ENCODE measurements at regions not wholly inside any gene's neighbourhood (a gene's known extent, or its start where the extent isn't known, plus 50 kb on each side); places are given as distances from the start of the nearest gene placed in this dataset.

- WGBS, 2 donors, result 58 to 69% methylated on average over 5 of the region's 5 CpGs
These were observed 76.0 kb upstream of the TOX2 start for GRCh38 chr20:43838703-43839060.

DNA sequence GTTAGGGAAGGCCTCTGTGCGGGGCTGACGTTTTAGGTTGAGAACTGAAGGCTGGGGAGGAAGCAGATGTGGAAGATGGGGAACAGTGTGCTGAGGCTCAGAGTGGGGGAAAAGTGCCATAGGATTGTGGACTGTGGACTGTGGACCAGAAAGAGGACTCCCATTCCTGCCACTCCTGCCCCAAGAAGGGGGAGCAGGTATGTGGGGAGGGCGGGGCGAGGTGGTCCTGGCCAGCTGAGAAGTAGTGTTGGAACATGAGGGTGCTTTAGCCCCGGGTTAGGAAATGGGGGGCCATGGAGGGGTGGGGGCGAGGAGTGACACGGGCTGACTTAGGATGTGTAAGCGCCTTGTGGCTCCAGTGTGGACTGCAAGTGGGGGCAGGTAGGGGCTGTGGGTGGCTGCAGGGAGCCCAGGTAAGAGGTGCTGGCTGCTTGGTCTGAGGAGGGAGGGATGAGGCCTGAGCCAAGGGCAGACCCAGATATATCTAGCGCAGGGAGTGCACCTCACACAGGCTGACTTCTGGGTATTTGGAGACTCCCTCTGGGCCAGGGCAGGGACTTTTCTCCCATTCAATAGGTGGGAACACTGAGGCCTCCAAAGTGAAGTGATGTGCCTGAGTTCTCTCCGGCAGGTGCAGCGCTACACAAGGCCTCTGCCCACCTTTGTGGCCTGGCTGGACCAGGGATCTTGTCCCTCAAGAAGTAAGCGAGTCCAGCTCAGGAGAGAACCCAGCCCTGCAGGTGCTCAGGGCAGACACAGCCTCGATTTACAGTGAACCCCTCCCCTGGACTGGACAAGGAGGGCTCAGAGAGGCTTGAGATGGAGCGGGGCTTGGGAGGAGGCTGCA is 76.6 kb upstream of the TOX2 start:
- WGBS, 2 donors, result 83 to 87% methylated on average over 14 of the region's 14 CpGs
- no peaks in the 10 kb centered on the region for H3K4me1 ChIP-seq (ENCODE audit: control insufficient read depth in 2 of 2, insufficient read depth in 2 of 2, low read length in 1 of 2)
- H3K4me3 ChIP-seq (ENCODE audit: low read depth in 1 of 2, low read length in 2 of 2), result no peak overlapping the region
- H3K36me3 ChIP-seq (ENCODE audit: control insufficient read depth in 2 of 2, insufficient read depth in 2 of 2, low read length in 1 of 2), result no peaks in the 10 kb centered on the region
- H3K27me3 ChIP-seq (ENCODE audit: control insufficient read depth in 1 of 2, insufficient read depth in 2 of 2, low read length in 2 of 2), result no peaks in the 10 kb centered on the region
- no peaks in the 10 kb centered on the region for H3K9me3 ChIP-seq (ENCODE audit: control insufficient read depth in 2 of 2, insufficient read depth in 1 of 2, low read depth in 1 of 2, low read length in 1 of 2)
- no peak overlapping the region for H3K27ac ChIP-seq (ENCODE audit: low read depth in 2 of 2, low read length in 1 of 2)

More at GRCh38 chr20:43838703-43839060, 76.0 kb upstream of the TOX2 start:
- Histone ChIP-seq H3K9me3 (ENCODE audit: control insufficient read depth in 2 of 2, insufficient read depth in 1 of 2, low read depth in 1 of 2, low read length in 1 of 2) (no peaks in the 10 kb centered on the region), H3K27me3 (ENCODE audit: control insufficient read depth in 1 of 2, insufficient read depth in 2 of 2, low read length in 2 of 2) (no peaks in the 10 kb centered on the region), H3K4me1 (ENCODE audit: control insufficient read depth in 2 of 2, insufficient read depth in 2 of 2, low read length in 1 of 2) (no peaks in the 10 kb centered on the region), H3K4me3 (ENCODE audit: low read depth in 1 of 2, low read length in 2 of 2) (no peak overlapping the region), H3K27ac (ENCODE audit: low read depth in 2 of 2, low read length in 1 of 2) (no peak overlapping the region), H3K36me3 (ENCODE audit: control insufficient read depth in 2 of 2, insufficient read depth in 2 of 2, low read length in 1 of 2) (no peaks in the 10 kb centered on the region)

- 85 to 89% methylated on average over 6 of the region's 6 CpGs for WGBS, 2 donors
- H3K4me3 ChIP-seq (ENCODE audit: low read depth in 1 of 2, low read length in 2 of 2), result no peak overlapping the region
- H3K9me3 ChIP-seq (ENCODE audit: control insufficient read depth in 2 of 2, insufficient read depth in 1 of 2, low read depth in 1 of 2, low read length in 1 of 2), result no peaks in the 10 kb centered on the region
- no peak overlapping the region for H3K27ac ChIP-seq (ENCODE audit: low read depth in 2 of 2, low read length in 1 of 2)
- H3K4me1 ChIP-seq (ENCODE audit: control insufficient read depth in 2 of 2, insufficient read depth in 2 of 2, low read length in 1 of 2), result no peaks in the 10 kb centered on the region
- H3K27me3 ChIP-seq (ENCODE audit: control insufficient read depth in 1 of 2, insufficient read depth in 2 of 2, low read length in 2 of 2), result no peaks in the 10 kb centered on the region
- no peaks in the 10 kb centered on the region for H3K36me3 ChIP-seq (ENCODE audit: control insufficient read depth in 2 of 2, insufficient read depth in 2 of 2, low read length in 1 of 2)
These were observed 77.9 kb upstream of the TOX2 start for GRCh38 chr20:43836790-43837189.

GRCh38 chr20:43835944-43836508 is 78.6 kb upstream of the TOX2 start:
- no peaks in the 10 kb centered on the region for H3K36me3 ChIP-seq (ENCODE audit: control insufficient read depth in 2 of 2, insufficient read depth in 2 of 2, low read length in 1 of 2)

DNA sequence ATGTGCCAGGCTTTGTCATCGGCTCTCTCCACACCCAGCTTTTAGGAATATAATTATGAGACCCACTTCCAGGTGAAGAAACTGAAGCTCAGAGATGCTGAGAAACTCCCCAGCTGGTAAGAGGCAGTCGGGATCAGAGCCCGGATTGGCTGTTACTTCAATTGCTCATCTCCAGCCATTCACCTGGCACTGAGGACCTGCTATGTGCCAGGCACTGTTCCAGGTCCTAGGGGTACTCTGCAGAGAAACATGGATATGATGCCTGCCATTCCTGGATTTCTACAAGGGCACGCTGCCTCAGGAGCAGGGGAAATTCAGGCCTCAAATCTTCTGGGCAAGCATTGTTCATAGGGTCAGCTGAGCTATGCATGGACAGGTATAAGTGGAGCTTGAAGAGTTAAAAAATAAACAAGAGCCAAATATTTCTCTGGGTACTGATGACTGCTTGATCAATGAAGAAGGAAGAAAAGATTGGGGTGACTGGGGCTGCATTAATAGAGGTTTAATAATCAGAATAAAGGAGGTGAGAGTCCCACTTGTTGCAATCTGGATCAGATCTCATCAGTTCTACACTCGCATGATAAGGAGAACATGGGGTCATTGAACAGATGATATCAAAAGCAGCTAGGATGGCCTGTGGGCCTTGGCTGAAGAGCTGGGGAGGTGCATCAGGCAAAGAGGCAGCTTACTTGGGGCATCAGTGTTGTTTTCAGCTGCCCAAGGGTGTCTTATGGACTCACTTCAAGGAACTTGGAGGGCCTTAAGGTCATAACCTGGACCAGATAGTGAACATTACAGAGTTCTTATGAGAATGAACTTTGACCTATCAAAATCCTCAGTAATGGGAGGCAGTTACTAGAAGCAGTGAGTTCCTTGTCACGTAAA is 80.9 kb upstream of the TOX2 start:
- H3K9me3 ChIP-seq (ENCODE audit: control insufficient read depth in 2 of 2, insufficient read depth in 1 of 2, low read depth in 1 of 2, low read length in 1 of 2), result peaks cover 2 to 3% of the 10 kb centered on the region in 2 donors
- H3K36me3 ChIP-seq (ENCODE audit: control insufficient read depth in 2 of 2, insufficient read depth in 2 of 2, low read length in 1 of 2), result no peaks in the 10 kb centered on the region
- 80 to 87% methylated on average over 6 of the region's 6 CpGs for WGBS, 2 donors
- no peak overlapping the region for H3K4me3 ChIP-seq (ENCODE audit: low read depth in 1 of 2, low read length in 2 of 2)
- no peaks in the 10 kb centered on the region for H3K4me1 ChIP-seq (ENCODE audit: control insufficient read depth in 2 of 2, insufficient read depth in 2 of 2, low read length in 1 of 2)
- no peaks in the 10 kb centered on the region for H3K27me3 ChIP-seq (ENCODE audit: control insufficient read depth in 1 of 2, insufficient read depth in 2 of 2, low read length in 2 of 2)
- no peak overlapping the region for H3K27ac ChIP-seq (ENCODE audit: low read depth in 2 of 2, low read length in 1 of 2)

More at GRCh38 chr20:43835944-43836508, 78.6 kb upstream of the TOX2 start:
- no peaks in the 10 kb centered on the region for H3K4me1 ChIP-seq (ENCODE audit: control insufficient read depth in 2 of 2, insufficient read depth in 2 of 2, low read length in 1 of 2)
- no peaks in the 10 kb centered on the region for H3K27me3 ChIP-seq (ENCODE audit: control insufficient read depth in 1 of 2, insufficient read depth in 2 of 2, low read length in 2 of 2)
- WGBS, 2 donors, result 82 to 85% methylated on average over 8 of the region's 8 CpGs
- H3K9me3 ChIP-seq (ENCODE audit: control insufficient read depth in 2 of 2, insufficient read depth in 1 of 2, low read depth in 1 of 2, low read length in 1 of 2), result no peaks in the 10 kb centered on the region
- no peak overlapping the region for H3K4me3 ChIP-seq (ENCODE audit: low read depth in 1 of 2, low read length in 2 of 2)
- H3K27ac ChIP-seq (ENCODE audit: low read depth in 2 of 2, low read length in 1 of 2), result no peak overlapping the region

- Histone ChIP-seq H3K27ac (ENCODE audit: low read depth in 2 of 2, low read length in 1 of 2) (no peak overlapping the region), H3K27me3 (ENCODE audit: control insufficient read depth in 1 of 2, insufficient read depth in 2 of 2, low read length in 2 of 2) (no peaks in the 10 kb centered on the region), H3K9me3 (ENCODE audit: control insufficient read depth in 2 of 2, insufficient read depth in 1 of 2, low read depth in 1 of 2, low read length in 1 of 2) (peaks cover 2 to 3% of the 10 kb centered on the region in 2 donors), H3K4me3 (ENCODE audit: low read depth in 1 of 2, low read length in 2 of 2) (no peak overlapping the region), H3K4me1 (ENCODE audit: control insufficient read depth in 2 of 2, insufficient read depth in 2 of 2, low read length in 1 of 2) (no peaks in the 10 kb centered on the region), H3K36me3 (ENCODE audit: control insufficient read depth in 2 of 2, insufficient read depth in 2 of 2, low read length in 1 of 2) (no peaks in the 10 kb centered on the region)
- WGBS, 2 donors, result 76 to 81% methylated on average over 4 of the region's 4 CpGs
These were observed 81.7 kb upstream of the TOX2 start for GRCh38 chr20:43832961-43833360.

GRCh38 chr20:43832096-43832816 is 82.4 kb upstream of the TOX2 start:
- 51 to 57% methylated on average over 9 of the region's 9 CpGs for WGBS, 2 donors
- Histone ChIP-seq H3K27ac (ENCODE audit: low read depth in 2 of 2, low read length in 1 of 2) (no peak overlapping the region), H3K36me3 (ENCODE audit: control insufficient read depth in 2 of 2, insufficient read depth in 2 of 2, low read length in 1 of 2) (no peaks in the 10 kb centered on the region), H3K9me3 (ENCODE audit: control insufficient read depth in 2 of 2, insufficient read depth in 1 of 2, low read depth in 1 of 2, low read length in 1 of 2) (peaks cover 2 to 3% of the 10 kb centered on the region in 2 donors), H3K4me3 (ENCODE audit: low read depth in 1 of 2, low read length in 2 of 2) (no peak overlapping the region), H3K27me3 (ENCODE audit: control insufficient read depth in 1 of 2, insufficient read depth in 2 of 2, low read length in 2 of 2) (no peaks in the 10 kb centered on the region), H3K4me1 (ENCODE audit: control insufficient read depth in 2 of 2, insufficient read depth in 2 of 2, low read length in 1 of 2) (no peaks in the 10 kb centered on the region)

DNA sequence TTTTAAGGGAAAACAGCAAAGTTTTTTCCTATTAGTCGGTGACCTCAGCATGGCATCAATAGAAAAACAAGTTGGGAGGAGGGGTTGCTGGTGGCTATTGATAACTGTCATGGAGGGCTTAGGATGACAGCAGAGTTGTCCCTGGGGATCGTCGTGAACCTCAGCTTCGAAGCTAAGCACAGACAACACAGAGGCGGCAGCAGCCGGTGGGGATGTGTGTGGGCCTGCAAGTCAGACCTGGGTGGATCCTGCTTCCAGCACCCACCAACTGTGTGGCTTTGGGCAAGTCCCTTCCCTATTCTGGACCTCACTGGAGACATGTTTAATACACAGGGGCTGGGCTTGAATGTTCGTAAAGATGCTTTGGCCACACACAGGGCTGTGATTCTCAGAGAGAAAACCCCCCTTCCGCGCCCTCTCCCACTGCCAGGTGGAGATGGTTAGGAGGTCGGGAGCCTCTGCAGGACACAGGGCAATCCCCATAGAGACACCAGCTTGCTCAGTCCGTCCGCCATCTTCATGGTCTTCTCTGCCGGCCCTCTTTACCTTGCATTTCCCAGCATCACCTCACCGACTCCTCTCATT is 83.1 kb upstream of the TOX2 start:
- no peaks in the 10 kb centered on the region for H3K36me3 ChIP-seq (ENCODE audit: control insufficient read depth in 2 of 2, insufficient read depth in 2 of 2, low read length in 1 of 2)
- WGBS, 2 donors, result 78 to 83% methylated on average over 14 of the region's 14 CpGs

GRCh38 chr20:43830883-43831282 is 83.8 kb upstream of the TOX2 start:
- Histone ChIP-seq H3K36me3 (ENCODE audit: control insufficient read depth in 2 of 2, insufficient read depth in 2 of 2, low read length in 1 of 2) (no peaks in the 10 kb centered on the region), H3K4me3 (ENCODE audit: low read depth in 1 of 2, low read length in 2 of 2) (no peak overlapping the region), H3K27me3 (ENCODE audit: control insufficient read depth in 1 of 2, insufficient read depth in 2 of 2, low read length in 2 of 2) (no peaks in the 10 kb centered on the region), H3K9me3 (ENCODE audit: control insufficient read depth in 2 of 2, insufficient read depth in 1 of 2, low read depth in 1 of 2, low read length in 1 of 2) (peaks cover 2 to 3% of the 10 kb centered on the region in 2 donors), H3K27ac (ENCODE audit: low read depth in 2 of 2, low read length in 1 of 2) (no peak overlapping the region), H3K4me1 (ENCODE audit: control insufficient read depth in 2 of 2, insufficient read depth in 2 of 2, low read length in 1 of 2) (no peaks in the 10 kb centered on the region)
- WGBS, 2 donors, result 62 to 67% methylated on average over 5 of the region's 5 CpGs

More for the DNA sequence above, 83.1 kb upstream of the TOX2 start:
- no peak overlapping the region for H3K27ac ChIP-seq (ENCODE audit: low read depth in 2 of 2, low read length in 1 of 2)
- no peak overlapping the region for H3K4me3 ChIP-seq (ENCODE audit: low read depth in 1 of 2, low read length in 2 of 2)
- no peaks in the 10 kb centered on the region for H3K27me3 ChIP-seq (ENCODE audit: control insufficient read depth in 1 of 2, insufficient read depth in 2 of 2, low read length in 2 of 2)
- peaks cover 2 to 3% of the 10 kb centered on the region in 2 donors for H3K9me3 ChIP-seq (ENCODE audit: control insufficient read depth in 2 of 2, insufficient read depth in 1 of 2, low read depth in 1 of 2, low read length in 1 of 2)
- H3K4me1 ChIP-seq (ENCODE audit: control insufficient read depth in 2 of 2, insufficient read depth in 2 of 2, low read length in 1 of 2), result no peaks in the 10 kb centered on the region

Measured in esophagus (tissue), 2 donors.